GM18517 (cell line): ENCODE measurements at regions not wholly inside any gene's neighbourhood (a gene's known extent, or its start where the extent isn't known, plus 50 kb on each side); places are given as distances from the start of the nearest gene placed in this dataset.

Experiments used
- ATAC-seq: cut with Tn5 transposase; IDR thresholded peaks from one replicate; pipeline ENCODE4 v1.9.1; 2021; ENCODE audit warnings: mild to moderate bottlenecking, moderate library complexity; ENCODE audit not compliant: unreplicated experiment

DNA sequence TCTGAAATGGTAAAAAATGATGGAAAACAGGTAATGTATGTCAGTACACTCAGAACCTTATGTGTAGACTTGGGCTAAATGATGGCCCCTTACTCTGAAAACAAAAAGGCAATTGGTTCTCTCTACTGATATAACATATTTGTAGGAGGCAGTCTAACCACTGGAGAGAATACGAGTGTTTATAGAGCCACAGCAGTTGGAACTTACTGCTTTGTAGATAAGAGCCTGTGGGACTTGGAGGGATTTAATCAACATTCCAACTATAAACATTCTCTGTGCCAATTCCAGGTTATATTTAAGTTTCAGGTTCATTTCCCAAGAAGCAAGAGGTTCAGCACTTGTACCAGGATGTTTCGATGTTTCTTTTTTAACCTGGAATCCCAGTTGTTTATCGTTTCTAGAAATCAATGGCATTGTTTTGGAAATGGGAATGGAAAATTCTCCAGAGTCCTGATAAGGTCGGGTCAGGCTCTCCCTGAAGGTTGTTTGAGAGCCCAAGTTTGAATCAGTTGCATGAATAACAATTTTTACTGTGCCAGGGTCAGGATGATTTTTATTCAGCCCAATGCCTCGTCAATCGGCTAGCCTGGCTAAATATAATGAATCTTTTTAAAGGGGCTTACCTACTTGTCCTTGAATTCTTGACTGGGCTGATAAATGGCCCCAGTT, 278.4 kb upstream of the FAM98A start:
- no peak for ATAC-seq

DNA sequence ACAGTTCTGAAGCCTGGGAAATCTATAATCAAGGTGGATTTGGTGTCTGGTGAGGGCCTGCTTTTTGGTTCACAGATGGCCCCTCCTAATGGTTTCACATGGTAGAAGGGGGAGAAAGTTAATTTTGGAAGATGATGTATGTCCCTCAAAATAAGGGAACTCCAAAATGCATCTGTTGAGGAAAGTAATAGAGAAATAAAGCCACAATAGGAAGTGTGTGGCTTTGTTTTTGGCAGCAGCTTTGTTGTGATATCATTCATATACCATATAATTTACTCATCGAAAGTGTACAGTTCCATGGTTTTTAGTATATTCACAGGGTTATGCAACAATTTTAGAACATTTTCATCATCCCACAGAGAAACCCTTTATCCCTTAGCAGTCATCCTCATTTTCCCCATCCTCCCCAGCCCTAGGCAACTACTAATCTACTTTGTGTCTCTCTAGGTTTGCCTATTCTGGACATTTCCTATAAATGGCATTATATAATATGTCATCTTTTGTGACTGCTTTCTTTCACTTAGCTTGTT, 274.0 kb upstream of the FAM98A start:
- no peak for ATAC-seq

DNA sequence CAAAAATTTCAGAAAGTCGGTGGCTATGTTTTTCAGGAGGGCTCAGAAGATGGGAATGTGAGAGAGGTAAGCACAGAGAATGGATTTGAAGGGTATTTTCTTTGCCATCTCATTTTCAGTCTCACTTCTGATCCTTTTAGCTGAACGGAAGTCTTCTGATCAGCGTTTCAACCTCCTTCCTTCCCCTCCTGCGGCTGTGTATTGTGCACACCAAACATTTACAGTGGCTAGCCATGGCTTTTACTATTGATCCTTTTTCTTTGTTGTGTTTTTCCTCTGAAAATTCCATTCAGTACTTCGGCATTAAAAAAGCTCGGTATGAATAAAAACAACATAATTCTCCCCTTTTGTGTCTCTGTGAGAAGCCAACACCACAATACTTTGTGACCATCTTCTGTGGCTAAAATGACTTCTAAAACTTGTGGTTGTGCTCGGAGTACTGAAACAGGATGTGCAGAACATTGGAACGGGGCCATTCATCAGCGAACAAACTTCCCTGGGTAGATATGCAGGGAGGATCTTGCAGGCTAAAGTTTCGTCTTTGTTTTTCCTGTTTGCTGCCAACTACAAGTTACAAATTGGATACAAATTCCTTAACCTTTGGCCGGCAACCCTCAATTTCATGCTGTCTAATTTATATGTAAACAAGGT, 260.8 kb upstream of the FAM98A start:
- no peak for ATAC-seq

DNA sequence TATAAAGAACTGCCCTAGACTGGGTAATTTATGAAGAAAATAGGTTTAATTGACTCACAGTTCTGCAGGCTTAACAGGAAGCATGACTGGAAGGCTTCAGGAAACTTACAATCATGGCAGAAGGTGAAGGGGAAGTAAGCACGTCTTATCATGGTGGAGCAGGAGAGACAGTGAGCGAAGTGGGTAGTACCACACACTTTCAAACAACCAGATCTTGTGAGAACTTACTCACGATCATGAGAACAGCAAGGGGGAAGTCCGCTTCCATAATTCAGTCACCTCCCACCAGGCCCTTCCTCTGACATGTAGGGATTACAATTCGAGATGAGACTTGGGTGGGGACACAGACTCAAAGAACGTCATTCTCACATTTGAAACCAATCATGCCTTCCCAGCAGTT, 260.1 kb upstream of the FAM98A start:
- no peak for ATAC-seq

DNA sequence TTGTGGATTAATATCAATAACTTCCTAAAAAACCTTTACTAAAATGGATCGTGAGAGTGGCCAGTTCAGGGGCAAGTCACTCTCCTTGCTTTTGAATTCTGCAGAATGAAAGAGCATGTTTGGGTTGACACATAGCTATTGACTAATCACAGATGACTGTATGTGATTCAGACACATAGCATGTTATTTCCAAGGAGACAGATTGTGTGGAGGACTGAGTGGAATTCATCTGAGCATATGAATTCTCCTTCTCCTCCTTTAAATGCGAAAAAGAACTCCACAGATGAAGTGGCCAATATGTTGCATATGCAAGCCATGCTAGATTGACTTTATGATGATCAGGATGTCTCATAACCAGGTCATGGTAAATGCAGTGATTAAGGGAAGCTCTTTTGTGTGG, 249.4 kb upstream of the FAM98A start:
- no peak for ATAC-seq

DNA sequence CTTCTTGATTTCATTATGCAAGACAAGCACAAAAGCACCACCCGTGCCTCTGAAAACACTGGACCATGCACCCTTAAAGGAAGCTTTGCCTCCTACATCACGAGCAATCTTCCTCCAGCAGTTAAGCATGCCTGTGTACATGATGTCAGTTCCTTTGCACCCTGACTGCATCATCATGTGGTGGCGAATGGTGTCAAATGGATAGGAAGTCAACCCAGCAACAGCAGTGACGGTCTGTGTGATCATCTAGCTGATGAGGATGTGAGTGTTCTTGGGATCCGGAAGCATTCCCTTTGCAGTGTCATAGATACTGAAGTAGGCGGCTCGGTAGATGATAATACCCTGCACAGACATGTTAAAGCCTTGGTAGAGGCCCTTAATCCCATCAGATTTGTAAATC, 240.7 kb upstream of the FAM98A start:
- no peak for ATAC-seq

DNA sequence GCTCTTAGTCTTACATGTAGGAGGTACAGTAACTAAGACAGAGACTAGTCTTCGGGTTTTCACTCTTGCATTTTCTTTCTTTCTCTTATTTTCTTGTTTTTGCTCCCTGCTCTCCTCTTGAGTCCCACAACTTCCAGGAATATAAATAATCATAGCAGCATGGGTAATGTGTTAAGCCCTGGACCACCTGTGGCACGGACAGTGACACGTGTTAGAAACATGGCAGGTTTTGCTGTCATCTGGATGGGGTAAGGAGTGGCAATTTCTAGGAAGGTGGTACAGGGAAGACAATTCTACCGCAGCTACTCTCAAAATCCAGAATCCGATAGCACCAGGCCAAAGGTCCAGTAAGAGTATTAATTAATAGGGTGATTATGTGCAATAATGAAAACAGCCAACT, 237.5 kb upstream of the FAM98A start:
- ATAC-seq = no peak

DNA sequence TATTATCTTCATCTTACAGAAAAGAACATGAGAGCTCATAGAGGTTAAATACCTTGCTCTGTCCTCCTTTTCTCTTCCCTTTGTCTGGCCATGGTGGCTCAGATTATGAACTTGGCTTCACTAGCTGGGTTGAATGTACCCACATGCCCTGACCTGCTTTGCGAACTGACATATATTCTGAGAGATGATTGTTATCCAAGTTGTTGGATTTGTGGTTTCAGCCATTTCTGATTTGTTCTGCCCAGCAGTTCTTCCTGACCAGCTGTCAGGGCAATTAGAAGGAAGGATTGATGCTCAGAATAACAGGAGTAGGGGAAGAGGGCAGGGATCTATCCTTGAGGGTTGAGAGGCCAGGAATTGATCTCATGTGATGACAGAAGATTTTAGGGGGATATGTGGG, 236.8 kb upstream of the FAM98A start:
- no peak for ATAC-seq

DNA sequence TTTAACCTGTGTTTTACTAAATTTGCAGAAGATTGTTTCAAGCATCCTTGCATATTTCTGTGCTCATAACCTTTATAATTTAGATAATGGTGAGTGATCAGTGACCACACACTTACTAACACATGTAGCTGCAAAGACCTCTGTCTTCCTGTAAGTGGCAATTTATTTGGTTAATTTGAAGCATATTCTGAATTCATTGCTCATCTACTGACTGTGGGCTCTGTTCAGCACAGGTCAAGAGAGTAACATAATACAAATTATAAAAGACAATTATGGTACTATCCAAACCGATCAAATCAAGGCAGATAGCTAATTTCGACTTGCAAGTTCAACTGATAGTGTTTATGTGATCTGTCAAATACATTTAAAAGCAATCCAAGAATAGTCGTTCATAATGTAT, 223.9 kb upstream of the FAM98A start:
- ATAC-seq = no peak

DNA sequence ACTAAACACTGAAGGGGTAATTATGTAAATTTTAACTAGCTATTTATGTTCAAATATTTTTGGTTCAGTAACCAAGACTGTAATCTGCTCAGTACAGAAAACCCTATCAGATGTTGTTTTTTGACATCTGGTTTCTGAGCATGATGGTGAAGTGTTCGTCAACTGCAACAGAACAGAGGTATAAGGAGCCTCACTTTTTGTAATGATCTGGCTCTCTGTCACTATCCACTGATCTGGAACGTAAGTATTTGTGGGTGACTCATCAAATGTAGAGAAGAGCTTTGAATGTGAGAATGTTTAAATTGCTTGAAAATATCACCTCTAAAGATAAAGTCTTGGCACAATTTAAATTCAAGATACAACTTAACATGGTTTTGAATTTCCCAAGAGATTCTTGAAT, 213.6 kb upstream of the FAM98A start:
- no peak for ATAC-seq

DNA sequence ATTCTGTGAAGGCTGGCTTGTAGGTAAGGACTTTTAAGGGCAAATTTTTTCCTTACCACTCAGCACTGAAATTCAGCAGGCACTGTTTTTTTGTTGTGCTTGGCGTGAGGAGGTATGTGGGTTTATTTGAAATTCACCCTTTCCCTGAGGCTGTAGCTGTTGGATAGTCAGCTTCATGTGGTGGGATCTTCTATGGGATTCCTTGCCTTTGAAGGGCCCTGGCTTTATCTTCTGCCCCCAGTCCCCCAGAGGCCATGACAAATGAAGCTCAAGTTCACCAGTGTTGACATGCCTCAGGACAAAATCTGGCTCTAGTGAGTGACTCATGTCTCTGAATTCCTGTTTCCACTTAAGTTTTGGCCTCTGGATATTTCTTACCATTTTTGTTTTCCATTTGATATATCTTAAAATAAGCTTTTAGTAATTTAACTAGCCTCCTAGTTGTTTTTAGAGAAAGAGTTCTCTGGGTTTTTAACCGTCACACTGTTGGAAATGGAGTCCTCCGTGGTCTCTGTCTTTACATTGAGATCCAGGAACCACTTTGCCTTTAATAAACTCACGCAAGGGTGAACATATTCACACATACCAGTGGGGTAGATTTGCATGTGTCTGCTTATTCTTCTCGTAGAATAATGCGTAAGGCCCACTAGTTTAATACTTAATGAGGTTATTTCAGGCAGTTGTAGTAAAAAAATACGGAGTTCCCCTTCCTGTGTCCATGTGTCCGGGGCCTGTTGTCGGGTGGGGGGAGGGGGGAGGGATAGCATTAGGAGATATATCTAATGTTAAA, 211.1 kb upstream of the FAM98A start:
- no peak for ATAC-seq

DNA sequence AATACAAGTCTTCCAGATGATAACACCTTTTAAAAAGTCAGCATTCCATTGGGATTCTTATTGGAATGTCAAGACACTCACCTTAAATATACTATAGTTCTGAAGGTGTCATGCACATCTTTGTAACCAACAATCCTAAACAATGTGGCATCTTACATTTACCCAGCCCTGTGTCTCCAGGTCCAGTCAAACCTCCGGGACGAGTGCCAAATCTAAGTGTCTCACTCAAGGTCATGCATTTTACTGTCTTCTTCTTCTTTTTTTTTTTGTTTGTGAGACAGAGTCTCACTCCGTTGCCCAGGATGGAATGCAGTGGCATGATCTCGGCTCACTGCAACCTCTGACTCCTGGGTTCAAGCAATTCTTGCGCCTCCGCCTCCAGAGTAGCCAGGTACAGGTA, 206.9 kb upstream of the FAM98A start:
- no peak for ATAC-seq

DNA sequence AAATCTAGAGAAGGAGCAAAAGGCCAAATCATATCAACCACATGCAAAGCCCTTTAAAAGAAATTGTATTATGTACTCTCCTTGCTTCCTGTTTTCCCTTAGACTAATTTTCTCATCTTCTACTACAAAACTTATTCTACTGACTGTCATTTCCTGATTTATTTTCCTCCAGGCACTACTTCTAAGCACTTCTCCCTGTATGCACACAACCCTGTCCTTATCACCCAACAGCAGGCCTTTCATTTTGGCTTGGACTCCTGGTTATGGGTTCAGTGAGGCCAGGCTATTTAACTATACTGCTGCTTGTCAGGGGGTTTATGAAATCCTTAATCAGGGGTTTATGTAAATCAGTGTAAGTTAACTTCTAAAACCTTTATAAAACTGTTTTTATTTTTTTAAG, 205.1 kb upstream of the FAM98A start:
- ATAC-seq = no peak

DNA sequence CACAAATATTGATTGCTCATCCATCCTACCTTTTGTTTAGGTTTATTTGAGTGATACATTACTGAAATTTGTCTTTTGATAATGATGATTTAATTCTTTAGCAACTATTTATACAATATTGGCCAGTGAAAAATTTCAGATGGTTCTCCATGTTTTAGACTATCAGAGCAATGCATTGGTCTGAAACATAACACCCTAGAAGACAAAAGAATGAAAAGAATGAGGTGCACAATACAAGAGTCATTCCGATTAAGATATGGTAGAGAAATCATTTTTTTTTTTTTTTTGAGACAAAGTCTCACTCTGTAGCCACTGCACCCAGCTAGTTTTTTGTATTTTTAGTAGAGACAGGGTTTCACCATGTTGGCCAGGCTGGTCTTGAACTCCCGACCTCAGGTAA, 197.4 kb upstream of the FAM98A start:
- ATAC-seq = no peak

DNA sequence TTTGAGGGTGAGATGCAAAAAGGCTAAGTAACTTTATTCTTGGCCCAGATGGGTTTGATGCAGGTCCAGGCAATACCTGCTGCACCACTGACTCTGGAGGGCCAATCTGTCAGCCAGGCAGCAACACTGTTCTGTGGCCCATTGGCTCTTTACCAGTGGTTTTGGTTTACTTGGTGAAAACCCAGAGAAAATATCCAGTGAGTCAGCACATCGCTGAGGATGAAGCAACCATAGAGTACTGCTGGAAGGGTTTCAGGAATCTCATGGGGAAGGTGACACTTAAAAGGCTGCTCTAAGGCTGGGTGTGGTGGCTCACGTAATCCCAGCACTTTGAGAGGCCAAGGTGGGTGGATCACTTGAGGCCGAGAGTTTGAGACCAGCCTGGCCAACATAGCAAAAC, 192.5 kb upstream of the FAM98A start:
- no peak for ATAC-seq

DNA sequence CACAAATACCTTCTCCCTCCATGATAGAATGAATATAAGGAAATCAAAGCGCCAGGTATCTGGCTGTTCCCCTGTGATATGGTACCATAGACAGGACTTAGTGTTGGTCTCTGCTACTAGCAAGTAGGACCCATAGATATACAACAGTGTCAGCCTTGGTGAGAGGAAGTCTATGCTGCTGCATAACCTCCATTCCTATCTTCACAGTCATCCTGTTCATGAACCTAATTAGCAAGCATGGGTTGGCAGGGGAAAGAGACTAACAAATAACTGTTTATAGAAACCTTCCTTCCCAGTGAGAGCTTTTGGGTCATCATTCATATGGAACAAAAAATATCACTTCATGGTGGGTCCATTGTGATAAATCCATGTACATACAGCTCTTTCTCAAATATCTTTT, 188.9 kb upstream of the FAM98A start:
- ATAC-seq = no peak

DNA sequence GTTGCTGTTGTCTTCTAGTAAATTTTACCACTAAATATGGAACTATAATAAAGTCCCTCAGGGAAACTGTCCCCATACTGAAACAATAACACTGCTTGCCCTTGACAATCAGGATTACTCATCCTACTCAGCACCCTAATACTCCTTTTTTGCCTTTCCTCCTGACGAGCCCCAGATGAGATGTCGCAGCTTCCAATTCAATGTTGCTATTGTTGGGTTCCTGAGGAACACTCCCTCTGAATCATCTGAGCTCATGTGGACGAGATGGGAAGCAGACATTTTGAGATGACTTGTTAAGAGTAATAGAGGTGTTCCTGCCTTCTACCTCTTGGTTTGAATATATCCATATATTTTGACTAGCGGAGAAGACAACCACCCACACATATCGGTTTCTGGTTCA, 187.8 kb upstream of the FAM98A start:
- no peak for ATAC-seq

DNA sequence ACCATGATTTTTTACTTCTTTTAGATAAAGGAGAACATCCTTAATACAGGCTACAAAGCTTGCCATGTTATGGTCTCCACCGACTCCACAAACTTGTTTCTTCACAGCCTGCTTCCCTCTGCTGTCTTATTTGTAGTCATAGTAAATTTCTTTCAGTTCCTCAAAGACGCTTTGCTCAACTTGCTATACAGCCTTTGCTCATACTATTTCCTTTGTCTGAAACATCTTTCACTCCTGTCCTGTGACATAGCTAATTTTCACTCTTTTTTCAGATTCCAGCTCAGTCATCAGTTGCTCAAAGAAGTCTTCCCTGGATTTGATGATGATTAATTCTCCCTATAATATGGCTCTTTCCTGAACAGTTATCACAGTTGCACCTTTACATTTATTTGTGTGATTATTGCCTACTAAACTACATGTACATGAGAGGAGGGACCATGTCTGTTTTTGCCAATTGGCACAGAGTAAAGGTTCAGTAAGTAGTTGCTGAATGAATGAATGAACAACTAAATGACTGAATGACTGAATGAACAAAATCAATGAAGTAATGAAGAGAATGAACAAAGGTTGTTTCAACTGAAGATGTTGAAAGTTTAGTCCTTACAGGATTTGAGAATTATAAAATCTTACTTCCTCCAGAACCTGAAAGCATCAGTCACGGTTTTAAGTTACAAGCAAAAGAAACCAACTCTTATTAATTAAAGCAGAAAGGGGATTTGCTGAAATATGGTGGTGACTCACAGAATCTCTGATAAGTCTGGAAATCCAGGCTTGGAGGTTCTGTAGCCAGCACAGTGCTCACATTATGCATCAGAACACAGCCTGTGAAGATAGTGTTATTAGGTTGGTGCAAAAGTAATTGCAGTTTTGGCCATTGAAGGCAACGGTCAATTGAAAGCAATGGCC, 186.4 kb upstream of the FAM98A start:
- ATAC-seq = peak; percentile 95

DNA sequence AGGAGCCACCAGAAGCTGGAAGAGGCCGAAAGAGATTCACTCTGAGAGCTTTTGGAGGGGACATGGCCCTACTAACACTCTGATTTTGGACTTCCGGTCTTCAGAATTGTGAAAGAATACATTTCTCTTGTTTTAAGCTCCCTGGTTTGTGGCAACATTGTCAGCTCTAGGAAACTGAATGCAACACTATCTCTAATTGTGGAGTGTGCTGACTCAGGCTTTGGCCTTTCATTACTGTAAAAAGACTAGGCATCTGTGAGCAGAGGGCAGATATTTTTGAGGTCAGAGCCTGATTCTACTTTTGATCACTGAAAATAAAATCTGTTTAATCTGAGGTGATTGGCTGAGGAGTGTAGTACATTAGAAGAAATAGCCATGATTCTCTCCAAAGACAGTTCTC, 185.4 kb upstream of the FAM98A start:
- ATAC-seq = no peak

DNA sequence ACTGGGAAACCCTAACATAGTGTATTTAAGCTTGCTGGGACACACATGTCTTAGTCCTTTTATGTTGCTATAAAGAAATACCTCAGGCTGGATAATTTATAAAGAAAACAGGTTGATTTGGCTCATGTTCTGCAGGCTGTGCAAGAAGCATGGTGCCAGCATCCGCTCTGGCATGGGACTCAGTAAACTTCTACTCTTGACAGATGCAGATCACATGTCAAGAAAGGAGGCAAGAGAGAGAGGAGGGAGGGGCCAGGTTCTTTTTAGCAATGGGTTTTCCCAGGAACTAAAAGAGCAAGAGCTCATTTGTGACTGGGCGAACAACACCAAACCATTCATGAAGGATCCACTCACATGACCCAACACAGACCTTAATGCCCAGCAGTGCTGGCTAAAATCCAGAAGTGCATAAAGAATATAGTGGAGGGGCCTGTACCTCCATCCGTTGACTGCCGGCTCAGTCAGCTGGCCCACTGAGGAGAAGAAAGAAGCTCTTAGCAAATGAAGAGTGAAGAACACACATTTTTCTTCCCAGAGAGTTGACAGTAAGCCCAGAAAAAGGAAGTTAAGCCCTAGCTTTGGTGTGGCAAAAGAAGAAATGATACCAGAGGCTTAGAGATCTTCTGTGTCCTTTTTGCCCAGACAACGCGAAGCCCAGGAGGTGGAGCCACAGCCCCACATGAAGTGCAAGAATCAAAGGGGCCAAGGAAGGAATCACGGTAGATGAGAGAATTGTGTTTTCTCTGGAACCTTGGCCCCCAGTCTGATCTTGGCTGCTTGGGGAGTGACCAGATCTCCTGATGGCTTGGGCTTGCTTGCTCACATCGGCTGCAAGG, 183.5 kb upstream of the FAM98A start:
- ATAC-seq = no peak
